Testis (tissue), 2 donors: ENCODE measurements at regions not wholly inside any gene's neighbourhood (a gene's known extent, or its start where the extent isn't known, plus 50 kb on each side); places are given as distances from the start of the nearest gene placed in this dataset.

Experiments used
- DNase-seq: peaks from one replicate; pipeline ENCODE4 v3.0.0-alpha.2; 2019
- H3K27ac ChIP-seq, 2 donors: fragments of 200-600 bp; sonication (generic); one replicate each; pipeline ENCODE4 v1.5.1; 2019
- H3K27me3 ChIP-seq: fragments of 200-600 bp; sonication (generic); one replicate; pipeline ENCODE4 v1.5.1; 2019
- H3K36me3 ChIP-seq: fragments of 200-600 bp; sonication (generic); one replicate; pipeline ENCODE4 v1.5.1; 2017; ENCODE audit warnings: low read depth; ENCODE audit errors: missing control alignments
- H3K4me1 ChIP-seq: fragments of 200-600 bp; sonication (generic); one replicate; pipeline ENCODE4 v1.5.1; 2019
- H3K4me3 ChIP-seq, 2 donors: fragments of 200-600 bp; sonication (generic); one replicate each; pipeline ENCODE4 v1.5.1; 2017 to 2019
- H3K9me3 ChIP-seq: fragments of 200-600 bp; sonication (generic); one replicate; pipeline ENCODE4 v1.5.1; 2017
- CTCF ChIP-seq, 3 experiments: fragments of 450-650 bp in 2 of 3; fragments of 200-600 bp in 1 of 3; sonication (generic) in 1 of 3; IDR thresholded peaks; one replicate each; pipeline ENCODE4 v1.5.1; 2016 to 2019; ENCODE audit warnings: antibody characterized with exemption in 3 of 3, mild to moderate bottlenecking in 2 of 3, moderate library complexity in 1 of 3
- POLR2A ChIP-seq: fragments of 450-650 bp; IDR thresholded peaks from one replicate; pipeline ENCODE4 v1.6.1; 2017; ENCODE audit warnings: antibody characterized with exemption, mild to moderate bottlenecking, moderate library complexity
- WGBS, 2 donors: methylation state at CpG; one replicate each; pipeline ENCODE4 v1.1.5; 2018; 5-methylcytosine and 5-hydroxymethylcytosine counted together
- intact Hi-C: fragments of 100-400 bp; cut with DNase I; formaldehyde crosslinking; loops from one replicate; pipeline ENCODE4 v1.15.1; 2023; ENCODE audit warnings: low total_unique reads

DNA sequence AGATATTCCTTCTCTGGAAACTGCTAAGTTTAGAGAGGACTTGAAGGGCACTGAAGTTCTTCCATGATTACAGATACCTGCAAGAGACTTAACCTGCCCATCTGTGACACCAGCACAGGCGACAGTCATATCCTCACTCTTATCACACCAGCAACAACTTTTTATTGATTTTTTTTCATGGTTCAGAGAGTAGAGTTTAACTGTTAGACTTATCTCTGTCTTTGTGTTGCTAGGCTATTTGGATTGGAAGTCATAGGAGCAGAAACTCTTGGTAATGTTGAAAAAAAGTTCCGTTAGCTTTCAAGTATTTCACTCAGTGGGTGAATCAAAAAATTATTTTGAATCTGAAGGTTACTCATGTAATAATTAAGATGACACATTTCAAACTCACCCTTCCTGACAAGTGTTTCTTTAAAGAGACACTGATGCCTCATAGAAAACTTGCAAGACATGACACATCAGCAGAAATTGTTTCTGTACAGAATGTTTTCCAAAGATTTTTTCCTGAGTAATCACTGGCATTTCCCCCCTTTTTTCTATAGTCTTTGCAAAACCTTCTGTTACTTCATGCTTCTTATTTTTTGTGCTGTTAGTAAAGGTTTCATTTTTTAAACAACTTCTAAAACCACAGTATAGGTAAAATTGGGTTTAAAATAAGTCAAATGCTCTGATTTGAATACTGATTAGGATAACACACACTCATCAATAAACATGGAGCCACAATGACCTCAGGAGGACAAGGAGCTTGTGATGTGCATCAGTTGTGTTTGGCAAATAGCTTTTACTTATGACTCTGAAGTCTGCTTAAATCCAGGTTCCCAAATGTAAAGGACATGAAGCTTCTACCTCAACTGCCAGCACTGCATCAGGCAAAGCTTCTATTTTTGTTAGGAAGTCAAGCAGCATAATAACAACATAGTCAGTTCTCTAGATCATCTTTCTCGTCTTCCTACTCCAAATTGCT is 252.9 kb upstream of the MAN1A1 start:
- no peaks in the 10 kb centered on the region for H3K4me1 ChIP-seq
- H3K27me3 ChIP-seq = no peaks in the 10 kb centered on the region
- H3K4me3 ChIP-seq = no peak overlapping the region
- no peaks in the 10 kb centered on the region for H3K36me3 ChIP-seq
- 82 to 89% methylated on average over 3 of the region's 3 CpGs for WGBS, 2 donors
- H3K9me3 ChIP-seq = no peaks in the 10 kb centered on the region
- intact Hi-C loops = no loop called here
- no peak for DNase-seq
- TF ChIP-seq POLR2A = no peak
- TF ChIP-seq CTCF (IDR thresholded peaks at IDR 0.05) = no peak
- H3K27ac ChIP-seq = no peak overlapping the region

DNA sequence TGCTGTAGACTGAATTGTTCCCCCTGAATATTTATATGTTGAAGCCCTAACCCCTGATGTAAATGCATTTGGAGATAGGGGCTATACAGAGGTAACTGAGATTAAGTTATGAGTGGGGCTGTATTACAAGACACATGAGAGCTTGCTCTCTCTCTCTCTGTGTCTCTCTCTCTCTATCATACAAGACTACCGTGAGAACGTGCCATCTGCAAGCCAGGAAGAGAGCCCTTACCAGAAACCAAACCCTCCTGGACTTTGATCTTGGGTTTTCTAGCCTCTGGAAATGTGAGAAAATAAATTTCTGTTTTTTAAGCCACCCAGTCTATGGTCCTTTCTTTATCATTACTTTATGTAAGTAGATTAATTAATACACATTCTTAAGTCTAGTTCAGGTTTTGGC is 249.3 kb upstream of the MAN1A1 start:
- no peak for TF ChIP-seq CTCF (IDR thresholded peaks at IDR 0.05)
- TF ChIP-seq POLR2A = no peak
- no peaks in the 10 kb centered on the region for H3K27me3 ChIP-seq

GRCh38 chr6:119594907-119595306 is 245.3 kb upstream of the MAN1A1 start:
- H3K36me3 ChIP-seq = no peaks in the 10 kb centered on the region
- no peaks in the 10 kb centered on the region for H3K27me3 ChIP-seq
- H3K27ac ChIP-seq = no peak overlapping the region
- no peaks in the 10 kb centered on the region for H3K4me1 ChIP-seq
- no peak overlapping the region for H3K4me3 ChIP-seq
- intact Hi-C loops = no loop called here
- DNase-seq = no peak
- no peaks in the 10 kb centered on the region for H3K9me3 ChIP-seq
- no peak for TF ChIP-seq CTCF (IDR thresholded peaks at IDR 0.05)
- no peak for TF ChIP-seq POLR2A

More for the DNA sequence above, 249.3 kb upstream of the MAN1A1 start:
- no peak overlapping the region for H3K27ac ChIP-seq
- DNase-seq = no peak
- intact Hi-C loops = no loop called here
- H3K36me3 ChIP-seq = no peaks in the 10 kb centered on the region
- no peak overlapping the region for H3K4me3 ChIP-seq
- WGBS, 2 donors = 87 to 95% methylated on average over 2 of the region's 2 CpGs
- H3K9me3 ChIP-seq = no peaks in the 10 kb centered on the region
- H3K4me1 ChIP-seq = no peaks in the 10 kb centered on the region

- H3K9me3 ChIP-seq = no peaks in the 10 kb centered on the region
- no peak overlapping the region for H3K27ac ChIP-seq
- H3K36me3 ChIP-seq = no peaks in the 10 kb centered on the region
- no peak for DNase-seq
- H3K27me3 ChIP-seq = no peaks in the 10 kb centered on the region
- H3K4me3 ChIP-seq = no peak overlapping the region
- 90 to 93% methylated on average over 2 of the region's 2 CpGs for WGBS, 2 donors
- intact Hi-C loops = no loop called here
- no peak for TF ChIP-seq POLR2A
- TF ChIP-seq CTCF (IDR thresholded peaks at IDR 0.05) = no peak
- no peaks in the 10 kb centered on the region for H3K4me1 ChIP-seq
Measured at GRCh38 chr6:119591235-119591634, 241.7 kb upstream of the MAN1A1 start.

DNA sequence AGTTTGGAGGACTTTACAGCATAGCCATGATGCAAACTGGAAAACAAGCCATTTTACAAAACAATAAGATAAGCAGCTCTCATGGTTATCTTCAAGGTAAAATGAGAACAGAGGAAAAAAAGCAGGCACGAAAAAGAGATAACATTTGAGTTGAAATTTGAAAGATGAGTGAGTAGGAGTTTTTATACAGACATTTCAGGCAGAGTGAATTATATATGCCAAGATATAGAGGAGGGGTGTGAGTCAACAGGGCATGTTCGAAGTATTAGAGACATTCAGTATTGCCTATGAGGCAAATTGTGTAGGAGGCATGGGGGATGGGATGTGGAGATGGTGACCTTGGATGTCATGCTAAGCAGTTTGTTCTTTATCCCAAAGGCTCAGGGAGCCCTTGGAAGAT is 240.5 kb upstream of the MAN1A1 start:
- no peaks in the 10 kb centered on the region for H3K4me1 ChIP-seq
- no peaks in the 10 kb centered on the region for H3K9me3 ChIP-seq
- WGBS, 2 donors = 31 to 50% methylated on average over 2 of the region's 2 CpGs
- no peaks in the 10 kb centered on the region for H3K36me3 ChIP-seq
- no peak overlapping the region for H3K27ac ChIP-seq
- no peak for DNase-seq
- no peak overlapping the region for H3K4me3 ChIP-seq
- H3K27me3 ChIP-seq = no peaks in the 10 kb centered on the region
- intact Hi-C loops = no loop called here
- TF ChIP-seq CTCF (IDR thresholded peaks at IDR 0.05) (no peak), POLR2A (no peak)
